ENCODE measurements at regions not wholly inside any gene's neighbourhood (a gene's known extent, or its start where the extent isn't known, plus 50 kb on each side); places are given as distances from the start of the nearest gene placed in this dataset.

GRCh38 chr5:89065919-89066318 is 182.9 kb upstream of the MEF2C start:
- no peaks in the 10 kb centered on the region for H3K27me3 ChIP-seq
- 80 to 85% methylated on average over 3 of the region's 3 CpGs for WGBS, 2 donors
- DNase-seq, result no peak
- H3K4me1 ChIP-seq, result no peaks in the 10 kb centered on the region
- no peak overlapping the region for H3K27ac ChIP-seq
- intact Hi-C loops (cut with DNase I), result no loop called here
- no peaks in the 10 kb centered on the region for H3K36me3 ChIP-seq
- TF ChIP-seq POLR2AphosphoS5 (IDR thresholded peaks at IDR 0.05) (no peak), EP300 (IDR thresholded peaks at IDR 0.05) (no peak), POLR2A (IDR thresholded peaks at IDR 0.05) (no peak)
- TF ChIP-seq, protein P1, sequence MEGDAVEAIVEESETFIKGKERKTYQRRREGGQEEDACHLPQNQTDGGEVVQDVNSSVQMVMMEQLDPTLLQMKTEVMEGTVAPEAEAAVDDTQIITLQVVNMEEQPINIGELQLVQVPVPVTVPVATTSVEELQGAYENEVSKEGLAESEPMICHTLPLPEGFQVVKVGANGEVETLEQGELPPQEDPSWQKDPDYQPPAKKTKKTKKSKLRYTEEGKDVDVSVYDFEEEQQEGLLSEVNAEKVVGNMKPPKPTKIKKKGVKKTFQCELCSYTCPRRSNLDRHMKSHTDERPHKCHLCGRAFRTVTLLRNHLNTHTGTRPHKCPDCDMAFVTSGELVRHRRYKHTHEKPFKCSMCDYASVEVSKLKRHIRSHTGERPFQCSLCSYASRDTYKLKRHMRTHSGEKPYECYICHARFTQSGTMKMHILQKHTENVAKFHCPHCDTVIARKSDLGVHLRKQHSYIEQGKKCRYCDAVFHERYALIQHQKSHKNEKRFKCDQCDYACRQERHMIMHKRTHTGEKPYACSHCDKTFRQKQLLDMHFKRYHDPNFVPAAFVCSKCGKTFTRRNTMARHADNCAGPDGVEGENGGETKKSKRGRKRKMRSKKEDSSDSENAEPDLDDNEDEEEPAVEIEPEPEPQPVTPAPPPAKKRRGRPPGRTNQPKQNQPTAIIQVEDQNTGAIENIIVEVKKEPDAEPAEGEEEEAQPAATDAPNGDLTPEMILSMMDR (IDR thresholded peaks at IDR 0.05), result no peak
- no peak overlapping the region for H3K4me3 ChIP-seq
- no peaks in the 10 kb centered on the region for H3K9me3 ChIP-seq

GRCh38 chr5:89064736-89065135 is 181.8 kb upstream of the MEF2C start:
- Histone ChIP-seq H3K27ac (no peak overlapping the region), H3K9me3 (no peaks in the 10 kb centered on the region), H3K4me3 (no peak overlapping the region), H3K4me1 (no peaks in the 10 kb centered on the region), H3K27me3 (no peaks in the 10 kb centered on the region), H3K36me3 (no peaks in the 10 kb centered on the region)
- no peak for DNase-seq
- WGBS, 2 donors, result 83 to 86% methylated on average over 4 of the region's 4 CpGs
- TF ChIP-seq EP300 (IDR thresholded peaks at IDR 0.05) (no peak), POLR2A (IDR thresholded peaks at IDR 0.05) (no peak), POLR2AphosphoS5 (IDR thresholded peaks at IDR 0.05) (no peak)
- TF ChIP-seq, protein P1 (IDR thresholded peaks at IDR 0.05), result no peak
- intact Hi-C loops (cut with DNase I), result no loop called here

DNA sequence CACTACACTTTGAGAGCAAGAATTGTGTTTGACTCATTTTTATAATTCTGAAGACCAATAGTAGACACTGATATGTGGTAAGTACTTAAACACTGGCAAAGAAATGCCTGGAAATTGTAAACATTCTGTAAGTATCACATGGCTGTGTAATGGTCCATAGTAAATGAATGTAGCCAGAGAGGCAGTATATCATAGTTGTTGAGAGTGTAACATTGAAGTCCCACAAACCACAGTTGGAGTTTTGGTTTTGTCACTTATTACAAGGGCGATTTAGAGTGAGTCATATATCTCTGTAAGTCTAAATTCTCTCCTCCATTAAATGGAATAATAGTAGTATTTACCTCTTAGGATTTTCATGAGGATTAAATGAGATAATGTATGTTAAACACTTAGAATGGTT is 181.1 kb upstream of the MEF2C start:
- no peaks in the 10 kb centered on the region for H3K4me1 ChIP-seq
- intact Hi-C loops (cut with DNase I), result no loop called here
- no peaks in the 10 kb centered on the region for H3K27me3 ChIP-seq
- H3K9me3 ChIP-seq, result no peaks in the 10 kb centered on the region
- H3K27ac ChIP-seq, result no peak overlapping the region
- 64 to 86% methylated on average over 1 of the region's 1 CpG for WGBS, 2 donors
- no peak overlapping the region for H3K4me3 ChIP-seq
- TF ChIP-seq POLR2AphosphoS5 (IDR thresholded peaks at IDR 0.05), result no peak
- TF ChIP-seq, protein P1 (IDR thresholded peaks at IDR 0.05), result no peak
- TF ChIP-seq POLR2A (IDR thresholded peaks at IDR 0.05), result no peak
- TF ChIP-seq EP300 (IDR thresholded peaks at IDR 0.05), result no peak
- no peaks in the 10 kb centered on the region for H3K36me3 ChIP-seq
- DNase-seq, result no peak

DNA sequence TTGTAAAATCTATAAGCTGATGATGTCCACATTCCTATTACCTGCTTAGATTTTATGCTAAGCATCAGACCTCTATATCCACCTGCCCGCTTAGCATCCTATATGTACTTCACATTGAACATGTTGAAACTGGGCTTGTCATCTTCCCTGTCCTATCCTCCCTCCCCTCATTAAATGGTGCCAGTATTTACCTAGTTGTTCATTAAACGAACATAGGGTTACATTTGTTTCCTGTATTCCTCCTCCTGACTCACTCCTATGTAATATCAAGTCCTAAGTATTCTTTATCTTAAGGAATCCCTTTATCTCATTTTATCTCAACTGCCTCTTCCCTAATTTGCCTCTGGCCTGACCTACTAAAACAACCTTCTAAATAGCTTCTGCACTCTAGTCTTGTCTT is 177.8 kb upstream of the MEF2C start:
- Histone ChIP-seq H3K4me1 (no peaks in the 10 kb centered on the region), H3K4me3 (no peak overlapping the region), H3K27ac (no peak overlapping the region), H3K36me3 (no peaks in the 10 kb centered on the region), H3K9me3 (no peaks in the 10 kb centered on the region), H3K27me3 (no peaks in the 10 kb centered on the region)
- 59 to 85% methylated on average over 2 of the region's 2 CpGs for WGBS, 2 donors
- TF ChIP-seq EP300 (IDR thresholded peaks at IDR 0.05) (no peak), POLR2AphosphoS5 (IDR thresholded peaks at IDR 0.05) (no peak), POLR2A (IDR thresholded peaks at IDR 0.05) (no peak)
- TF ChIP-seq, protein P1 (IDR thresholded peaks at IDR 0.05), result no peak
- intact Hi-C loops (cut with DNase I), result no loop called here
- no peak for DNase-seq

GRCh38 chr5:89059274-89059673 is 176.3 kb upstream of the MEF2C start:
- 86 to 87% methylated on average over 1 of the region's 1 CpG for WGBS, 2 donors

More at GRCh38 chr5:89059274-89059673, 176.3 kb upstream of the MEF2C start:
- Histone ChIP-seq H3K27me3 (no peaks in the 10 kb centered on the region), H3K27ac (no peak overlapping the region), H3K9me3 (no peaks in the 10 kb centered on the region), H3K4me3 (no peak overlapping the region), H3K36me3 (no peaks in the 10 kb centered on the region), H3K4me1 (no peaks in the 10 kb centered on the region)
- no peak for TF ChIP-seq EP300 (IDR thresholded peaks at IDR 0.05)
- TF ChIP-seq POLR2AphosphoS5 (IDR thresholded peaks at IDR 0.05), result no peak
- TF ChIP-seq, protein P1 (IDR thresholded peaks at IDR 0.05), result no peak
- no peak for TF ChIP-seq POLR2A (IDR thresholded peaks at IDR 0.05)
- intact Hi-C loops (cut with DNase I), result no loop called here
- DNase-seq, result no peak
